ENCODE measurements at regions not wholly inside any gene's neighbourhood (a gene's known extent, or its start where the extent isn't known, plus 50 kb on each side); places are given as distances from the start of the nearest gene placed in this dataset.

GRCh38 chr4:152256996-152257395, 278.9 kb downstream of the FBXW7 start:
- no peak overlapping the region for H3K4me2 ChIP-seq (ENCODE audit: low read length)
- H3K27ac ChIP-seq (ENCODE audit: low read depth, low read length, poor library complexity, severe bottlenecking) = no peak overlapping the region
- intact Hi-C loops (cut with micrococcal nuclease; ENCODE audit: unreplicated experiment) = no loop called here
- ChIA-PET POLR2A (interaction anchor here (0.7 kb wide), 1 partner anchor 9 kb away, joined by 3 read pairs; no protein-coding TSS in a partner anchor), CTCF (ENCODE audit: unreplicated experiment) (no interaction called here)
- H3K36me3 ChIP-seq (ENCODE audit: insufficient read depth, low read length) = no peaks in the 10 kb centered on the region
- H4K20me1 ChIP-seq (ENCODE audit: insufficient read depth, low read length) = no peaks in the 10 kb centered on the region
- H3K9me2 ChIP-seq (ENCODE audit: insufficient read depth, low read length) = no peaks in the 10 kb centered on the region
- no peak for TF ChIP-seq CTCF (conservative IDR thresholded peaks at IDR 0.05; ENCODE audit: low read length)
- TF ChIP-seq EZH2phosphoT487 (IDR thresholded peaks at IDR 0.05; ENCODE audit: borderline replicate concordance, low read depth, low read length) = no peak
- no TSS peak for BruUV-seq (replicated peaks)
- H2AFZ ChIP-seq (ENCODE audit: low read length) = no peak overlapping the region
- H3K9me3 ChIP-seq (ENCODE audit: low read length) = 0 out of 2 replicates have a peak, but pooled peaks cover 11% of the 10 kb centered on the region
- no peak overlapping the region for H3K4me3 ChIP-seq (ENCODE audit: low read depth, low read length, poor library complexity, severe bottlenecking)
- no peak for DNase-seq (ENCODE audit: low spot score)
- no peaks in the 10 kb centered on the region for H3K79me2 ChIP-seq (ENCODE audit: insufficient read depth, low read depth, low read length)
- no peaks in the 10 kb centered on the region for H3K4me1 ChIP-seq (ENCODE audit: insufficient read depth, low read length, poor library complexity, severe bottlenecking)

- ChIA-PET POLR2A (interaction anchor here (1.3 kb wide), 1 partner anchor 8 kb away, joined by 3 read pairs; no protein-coding TSS in a partner anchor), CTCF (ENCODE audit: unreplicated experiment) (no interaction called here)
- Histone ChIP-seq H3K9me3 (ENCODE audit: low read length) (0 out of 2 replicates have a peak, but pooled peaks cover 5% of the 10 kb centered on the region), H3K4me2 (ENCODE audit: low read length) (no peak overlapping the region), H4K20me1 (ENCODE audit: insufficient read depth, low read length) (no peaks in the 10 kb centered on the region), H3K79me2 (ENCODE audit: insufficient read depth, low read depth, low read length) (no peaks in the 10 kb centered on the region), H3K9me2 (ENCODE audit: insufficient read depth, low read length) (no peaks in the 10 kb centered on the region), H3K4me1 (ENCODE audit: insufficient read depth, low read length, poor library complexity, severe bottlenecking) (no peaks in the 10 kb centered on the region), H3K27ac (ENCODE audit: low read depth, low read length, poor library complexity, severe bottlenecking) (no peak overlapping the region), H3K4me3 (ENCODE audit: low read depth, low read length, poor library complexity, severe bottlenecking) (no peak overlapping the region), H2AFZ (ENCODE audit: low read length) (no peak overlapping the region), H3K36me3 (ENCODE audit: insufficient read depth, low read length) (no peaks in the 10 kb centered on the region)
- no TSS peak for BruUV-seq (replicated peaks)
- no peak for TF ChIP-seq CTCF (conservative IDR thresholded peaks at IDR 0.05; ENCODE audit: low read length)
- no peak for TF ChIP-seq EZH2phosphoT487 (IDR thresholded peaks at IDR 0.05; ENCODE audit: borderline replicate concordance, low read depth, low read length)
- intact Hi-C loops (cut with micrococcal nuclease; ENCODE audit: unreplicated experiment) = no loop called here
- no peak for DNase-seq (ENCODE audit: low spot score)
Observed at GRCh38 chr4:152255437-152255836, 280.5 kb downstream of the FBXW7 start.

- DNase-seq (ENCODE audit: low spot score) = no peak
- Histone ChIP-seq H3K79me2 (ENCODE audit: insufficient read depth, low read depth, low read length) (no peaks in the 10 kb centered on the region), H3K9me3 (ENCODE audit: low read length) (no peaks in the 10 kb centered on the region), H3K9me2 (ENCODE audit: insufficient read depth, low read length) (no peaks in the 10 kb centered on the region), H3K4me1 (ENCODE audit: insufficient read depth, low read length, poor library complexity, severe bottlenecking) (no peaks in the 10 kb centered on the region), H3K4me3 (ENCODE audit: low read depth, low read length, poor library complexity, severe bottlenecking) (no peak overlapping the region), H3K4me2 (ENCODE audit: low read length) (no peak overlapping the region), H3K27ac (ENCODE audit: low read depth, low read length, poor library complexity, severe bottlenecking) (no peak overlapping the region), H4K20me1 (ENCODE audit: insufficient read depth, low read length) (no peaks in the 10 kb centered on the region), H3K36me3 (ENCODE audit: insufficient read depth, low read length) (no peaks in the 10 kb centered on the region), H2AFZ (ENCODE audit: low read length) (no peak overlapping the region)
- TF ChIP-seq CTCF (conservative IDR thresholded peaks at IDR 0.05; ENCODE audit: low read length) (no peak), EZH2phosphoT487 (IDR thresholded peaks at IDR 0.05; ENCODE audit: borderline replicate concordance, low read depth, low read length) (no peak)
- intact Hi-C loops (cut with micrococcal nuclease; ENCODE audit: unreplicated experiment) = no loop called here
- ChIA-PET CTCF (ENCODE audit: unreplicated experiment) (no interaction called here), POLR2A (interaction anchor here (0.5 to 0.6 kb wide), 2 partner anchors 975 to 982 kb away, joined by 3 to 6 read pairs; no protein-coding TSS in a partner anchor)
- BruUV-seq (replicated peaks) = no TSS peak
Observed at GRCh38 chr4:152248347-152248746, 287.5 kb downstream of the FBXW7 start.

Data from OCI-LY7 (cell line).